ENCODE measurements at regions not wholly inside any gene's neighbourhood (a gene's known extent, or its start where the extent isn't known, plus 50 kb on each side); places are given as distances from the start of the nearest gene placed in this dataset.

- Histone ChIP-seq H4K20me1 (ENCODE audit: insufficient read depth) (no peaks in the 10 kb centered on the region), H3K4me3 (ENCODE audit: low read length) (no peak overlapping the region), H3K27ac (ENCODE audit: low read length) (no peak overlapping the region), H3F3A (ENCODE audit: insufficient read depth, low read length, poor library complexity, severe bottlenecking) (no peaks in the 10 kb centered on the region), H2AFZ (ENCODE audit: low read depth, low read length) (no peak overlapping the region), H3K9me2 (ENCODE audit: insufficient read depth, low read length) (no peaks in the 10 kb centered on the region), H3K9ac (ENCODE audit: low read length) (no peak overlapping the region), H3K9me3 (ENCODE audit: low read length) (no peaks in the 10 kb centered on the region), H3K79me2 (replicated peaks; ENCODE audit: insufficient read depth, low read length) (peaks cover 4% of the 10 kb centered on the region), H3K27me3 (ENCODE audit: insufficient read depth, low read depth, low read length) (no peaks in the 10 kb centered on the region), H3K36me3 (ENCODE audit: insufficient read depth, low read length) (no peaks in the 10 kb centered on the region), H3K4me2 (ENCODE audit: low read length) (no peak overlapping the region)
- TF ChIP-seq RAD21 (conservative IDR thresholded peaks at IDR 0.05) (no peak), EP300 (conservative IDR thresholded peaks at IDR 0.05; ENCODE audit: poor library complexity, severe bottlenecking) (no peak), POLR2AphosphoS5 (IDR thresholded peaks at IDR 0.05) (no peak), MXI1 (conservative IDR thresholded peaks at IDR 0.05; ENCODE audit: poor library complexity, severe bottlenecking) (no peak), SMC3 (conservative IDR thresholded peaks at IDR 0.05; ENCODE audit: poor library complexity) (no peak), TAF1 (IDR thresholded peaks at IDR 0.05; ENCODE audit: low read depth) (no peak), EZH2 (IDR thresholded peaks at IDR 0.05; ENCODE audit: borderline replicate concordance, insufficient read depth, low read length, poor library complexity, severe bottlenecking) (no peak)
- TF ChIP-seq, protein P1, sequence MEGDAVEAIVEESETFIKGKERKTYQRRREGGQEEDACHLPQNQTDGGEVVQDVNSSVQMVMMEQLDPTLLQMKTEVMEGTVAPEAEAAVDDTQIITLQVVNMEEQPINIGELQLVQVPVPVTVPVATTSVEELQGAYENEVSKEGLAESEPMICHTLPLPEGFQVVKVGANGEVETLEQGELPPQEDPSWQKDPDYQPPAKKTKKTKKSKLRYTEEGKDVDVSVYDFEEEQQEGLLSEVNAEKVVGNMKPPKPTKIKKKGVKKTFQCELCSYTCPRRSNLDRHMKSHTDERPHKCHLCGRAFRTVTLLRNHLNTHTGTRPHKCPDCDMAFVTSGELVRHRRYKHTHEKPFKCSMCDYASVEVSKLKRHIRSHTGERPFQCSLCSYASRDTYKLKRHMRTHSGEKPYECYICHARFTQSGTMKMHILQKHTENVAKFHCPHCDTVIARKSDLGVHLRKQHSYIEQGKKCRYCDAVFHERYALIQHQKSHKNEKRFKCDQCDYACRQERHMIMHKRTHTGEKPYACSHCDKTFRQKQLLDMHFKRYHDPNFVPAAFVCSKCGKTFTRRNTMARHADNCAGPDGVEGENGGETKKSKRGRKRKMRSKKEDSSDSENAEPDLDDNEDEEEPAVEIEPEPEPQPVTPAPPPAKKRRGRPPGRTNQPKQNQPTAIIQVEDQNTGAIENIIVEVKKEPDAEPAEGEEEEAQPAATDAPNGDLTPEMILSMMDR (IDR thresholded peaks at IDR 0.05; ENCODE audit: poor library complexity, severe bottlenecking), result no peak
- TF ChIP-seq, protein P2, sequence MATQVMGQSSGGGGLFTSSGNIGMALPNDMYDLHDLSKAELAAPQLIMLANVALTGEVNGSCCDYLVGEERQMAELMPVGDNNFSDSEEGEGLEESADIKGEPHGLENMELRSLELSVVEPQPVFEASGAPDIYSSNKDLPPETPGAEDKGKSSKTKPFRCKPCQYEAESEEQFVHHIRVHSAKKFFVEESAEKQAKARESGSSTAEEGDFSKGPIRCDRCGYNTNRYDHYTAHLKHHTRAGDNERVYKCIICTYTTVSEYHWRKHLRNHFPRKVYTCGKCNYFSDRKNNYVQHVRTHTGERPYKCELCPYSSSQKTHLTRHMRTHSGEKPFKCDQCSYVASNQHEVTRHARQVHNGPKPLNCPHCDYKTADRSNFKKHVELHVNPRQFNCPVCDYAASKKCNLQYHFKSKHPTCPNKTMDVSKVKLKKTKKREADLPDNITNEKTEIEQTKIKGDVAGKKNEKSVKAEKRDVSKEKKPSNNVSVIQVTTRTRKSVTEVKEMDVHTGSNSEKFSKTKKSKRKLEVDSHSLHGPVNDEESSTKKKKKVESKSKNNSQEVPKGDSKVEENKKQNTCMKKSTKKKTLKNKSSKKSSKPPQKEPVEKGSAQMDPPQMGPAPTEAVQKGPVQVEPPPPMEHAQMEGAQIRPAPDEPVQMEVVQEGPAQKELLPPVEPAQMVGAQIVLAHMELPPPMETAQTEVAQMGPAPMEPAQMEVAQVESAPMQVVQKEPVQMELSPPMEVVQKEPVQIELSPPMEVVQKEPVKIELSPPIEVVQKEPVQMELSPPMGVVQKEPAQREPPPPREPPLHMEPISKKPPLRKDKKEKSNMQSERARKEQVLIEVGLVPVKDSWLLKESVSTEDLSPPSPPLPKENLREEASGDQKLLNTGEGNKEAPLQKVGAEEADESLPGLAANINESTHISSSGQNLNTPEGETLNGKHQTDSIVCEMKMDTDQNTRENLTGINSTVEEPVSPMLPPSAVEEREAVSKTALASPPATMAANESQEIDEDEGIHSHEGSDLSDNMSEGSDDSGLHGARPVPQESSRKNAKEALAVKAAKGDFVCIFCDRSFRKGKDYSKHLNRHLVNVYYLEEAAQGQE (IDR thresholded peaks at IDR 0.05; ENCODE audit: borderline replicate concordance), result no peak
Measured at GRCh38 chr2:167335541-167335992, 447.3 kb downstream of the XIRP2 start.

- no peaks in the 10 kb centered on the region for H4K20me1 ChIP-seq (ENCODE audit: insufficient read depth)
- no peak overlapping the region for H3K4me2 ChIP-seq (ENCODE audit: low read length)
- no peaks in the 10 kb centered on the region for H3F3A ChIP-seq (ENCODE audit: insufficient read depth, low read length, poor library complexity, severe bottlenecking)
- H3K4me3 ChIP-seq (ENCODE audit: low read length), result no peak overlapping the region
- H3K9me2 ChIP-seq (ENCODE audit: insufficient read depth, low read length), result no peaks in the 10 kb centered on the region
- H3K27me3 ChIP-seq (ENCODE audit: insufficient read depth, low read depth, low read length), result no peaks in the 10 kb centered on the region
- peaks cover 10% of the 10 kb centered on the region for H3K9me3 ChIP-seq (ENCODE audit: low read length)
- H3K27ac ChIP-seq (ENCODE audit: low read length), result no peak overlapping the region
- H3K36me3 ChIP-seq (ENCODE audit: insufficient read depth, low read length), result no peaks in the 10 kb centered on the region
- H2AFZ ChIP-seq (ENCODE audit: low read depth, low read length), result no peak overlapping the region
- TF ChIP-seq TAF1 (IDR thresholded peaks at IDR 0.05; ENCODE audit: low read depth) (no peak), MXI1 (conservative IDR thresholded peaks at IDR 0.05; ENCODE audit: poor library complexity, severe bottlenecking) (no peak), EZH2 (IDR thresholded peaks at IDR 0.05; ENCODE audit: borderline replicate concordance, insufficient read depth, low read length, poor library complexity, severe bottlenecking) (no peak), POLR2AphosphoS5 (IDR thresholded peaks at IDR 0.05) (no peak), SMC3 (conservative IDR thresholded peaks at IDR 0.05; ENCODE audit: poor library complexity) (no peak), EP300 (conservative IDR thresholded peaks at IDR 0.05; ENCODE audit: poor library complexity, severe bottlenecking) (no peak), RAD21 (conservative IDR thresholded peaks at IDR 0.05) (no peak)
- TF ChIP-seq, protein P2 (IDR thresholded peaks at IDR 0.05; ENCODE audit: borderline replicate concordance), result no peak
- TF ChIP-seq, protein P1 (IDR thresholded peaks at IDR 0.05; ENCODE audit: poor library complexity, severe bottlenecking), result no peak
- H3K9ac ChIP-seq (ENCODE audit: low read length), result no peak overlapping the region
- H3K79me2 ChIP-seq (replicated peaks; ENCODE audit: insufficient read depth, low read length), result peaks cover 9% of the 10 kb centered on the region
Measured at GRCh38 chr2:167334146-167334742, 446.0 kb downstream of the XIRP2 start.

Measured in neural cell (in vitro differentiated cells).